ENCODE measurements at regions not wholly inside any gene's neighbourhood (a gene's known extent, or its start where the extent isn't known, plus 50 kb on each side); places are given as distances from the start of the nearest gene placed in this dataset.

- TF ChIP-seq CTCF (IDR thresholded peaks at IDR 0.05) (no peak), POLR2A (IDR thresholded peaks at IDR 0.05) (no peak), POLR2AphosphoS5 (IDR thresholded peaks at IDR 0.05) (no peak)
Observed at GRCh38 chr1:217164403-217164802, 441.2 kb upstream of the ESRRG start.

Data from prostate gland (tissue), 2 donors.